SK-N-SH treated with all-trans-retinoic acid at 6 μM for 48 hours (cell line): ENCODE measurements at regions not wholly inside any gene's neighbourhood (a gene's known extent, or its start where the extent isn't known, plus 50 kb on each side); places are given as distances from the start of the nearest gene placed in this dataset.

ENCODE experiments used
- ATAC-seq: fragments of 200-7000 bp; cut with Tn5 transposase; 3 replicates; pipeline ENCODE4 v1.9.1; 2020; ENCODE audit warnings: mild to moderate bottlenecking, moderate library complexity
- ARNTL ChIP-seq: fragments of 450-650 bp; formaldehyde crosslinking; IDR thresholded peaks from 2 replicates; pipeline ENCODE4 v1.5.0; 2020; ENCODE audit warnings: low read depth, mild to moderate bottlenecking, moderate library complexity, borderline replicate concordance
- BACH2 ChIP-seq: fragments of 250-450 bp; sonication (Bioruptor Pico); IDR thresholded peaks from 2 replicates; pipeline ENCODE4 v1.9.0; 2021; ENCODE audit warnings: mild to moderate bottlenecking, borderline replicate concordance
- CREB5 ChIP-seq: fragments of 250-450 bp; sonication (Bioruptor Pico); IDR thresholded peaks from 2 replicates; pipeline ENCODE4 v1.5.1; 2020; ENCODE audit warnings: low read depth, mild to moderate bottlenecking, moderate library complexity
- CSDC2 ChIP-seq: fragments of 250-450 bp; sonication (Bioruptor Pico); IDR thresholded peaks from 2 replicates; pipeline ENCODE4 v1.5.0; 2020; ENCODE audit warnings: mild to moderate bottlenecking, moderate library complexity
- ESRRG ChIP-seq: fragments of 250-450 bp; sonication (Bioruptor Pico); IDR thresholded peaks from 2 replicates; pipeline ENCODE4 v1.6.1; 2021; ENCODE audit warnings: mild to moderate bottlenecking
- GLIS3 ChIP-seq: fragments of 250-450 bp; sonication (Bioruptor Pico); IDR thresholded peaks from 2 replicates; pipeline ENCODE4 v1.5.0; 2020; ENCODE audit warnings: mild to moderate bottlenecking, moderate library complexity
- ISL1 ChIP-seq: fragments of 250-450 bp; sonication (Bioruptor Pico); IDR thresholded peaks from 2 replicates; pipeline ENCODE4 v2.1.2; 2022; ENCODE audit warnings: mild to moderate bottlenecking, moderate library complexity
- OSR1 ChIP-seq: fragments of 250-450 bp; sonication (Bioruptor Pico); IDR thresholded peaks from 2 replicates; pipeline ENCODE4 v1.8.0; 2022; ENCODE audit warnings: moderate library complexity, mild to moderate bottlenecking, inconsistent platforms
- PATZ1 ChIP-seq: fragments of 250-450 bp; sonication (Bioruptor Pico); IDR thresholded peaks from 2 replicates; pipeline ENCODE4 v1.8.0; 2020; ENCODE audit warnings: mild to moderate bottlenecking, moderate library complexity, borderline replicate concordance
- POU6F1 ChIP-seq: fragments of 250-450 bp; sonication (Bioruptor Pico); IDR thresholded peaks from 2 replicates; pipeline ENCODE4 v1.8.0; 2021; ENCODE audit warnings: low read depth, mild to moderate bottlenecking, moderate library complexity, borderline replicate concordance
- PPARA ChIP-seq: fragments of 250-450 bp; sonication (Bioruptor Pico); IDR thresholded peaks from 2 replicates; pipeline ENCODE4 v1.5.0; 2020; ENCODE audit warnings: mild to moderate bottlenecking, borderline replicate concordance
- RARB ChIP-seq: fragments of 250-450 bp; sonication (Bioruptor Pico); IDR thresholded peaks from 2 replicates; pipeline ENCODE4 v1.8.0; 2021; ENCODE audit warnings: mild to moderate bottlenecking, moderate library complexity
- SNAI2 ChIP-seq: fragments of 250-450 bp; sonication (Bioruptor Pico); IDR thresholded peaks from 2 replicates; pipeline ENCODE4 v1.5.0; 2020; ENCODE audit warnings: mild to moderate bottlenecking, moderate library complexity
- TCF4 ChIP-seq: fragments of 250-450 bp; sonication (Bioruptor Pico); IDR thresholded peaks from 2 replicates; pipeline ENCODE4 v1.8.0; 2021; ENCODE audit warnings: mild to moderate bottlenecking, moderate library complexity, borderline replicate concordance
- TOX ChIP-seq: fragments of 250-450 bp; sonication (Bioruptor Pico); IDR thresholded peaks from 2 replicates; pipeline ENCODE4 v1.8.0; 2021; ENCODE audit warnings: mild to moderate bottlenecking, moderate library complexity, borderline replicate concordance
- TSHZ2 ChIP-seq: fragments of 250-450 bp; sonication (Bioruptor Pico); IDR thresholded peaks from 2 replicates; pipeline ENCODE4 v1.5.0; 2020; ENCODE audit warnings: mild to moderate bottlenecking, moderate library complexity
- ZC3H10 ChIP-seq: fragments of 250-450 bp; sonication (Bioruptor Pico); IDR thresholded peaks from 2 replicates; pipeline ENCODE4 v1.5.1; 2021; ENCODE audit warnings: mild to moderate bottlenecking, moderate library complexity
- ZFP3 ChIP-seq: fragments of 250-450 bp; sonication (Bioruptor Pico); IDR thresholded peaks from 2 replicates; pipeline ENCODE4 v1.5.0; 2020; ENCODE audit warnings: mild to moderate bottlenecking, moderate library complexity
- ZFP30 ChIP-seq: fragments of 450-650 bp; formaldehyde crosslinking; IDR thresholded peaks from 2 replicates; pipeline ENCODE4 v1.5.0; 2022; ENCODE audit warnings: mild to moderate bottlenecking, moderate library complexity
- ZNF70 ChIP-seq: fragments of 450-650 bp; formaldehyde crosslinking; IDR thresholded peaks from 2 replicates; pipeline ENCODE4 v1.5.0; 2020; ENCODE audit warnings: mild to moderate bottlenecking, moderate library complexity
- ZNF8 ChIP-seq: fragments of 450-650 bp; formaldehyde crosslinking; IDR thresholded peaks from 2 replicates; pipeline ENCODE4 v1.5.0; 2020; ENCODE audit warnings: mild to moderate bottlenecking, moderate library complexity

GRCh38 chr7:152587366-152587765, 88.6 kb downstream of the XRCC2 start:
- no peak for ATAC-seq

GRCh38 chr7:152583006-152583405, 92.9 kb downstream of the XRCC2 start:
- TF ChIP-seq BACH2 (CRISPR knock-in tag), result no peak
- no peak for TF ChIP-seq ZFP3 (CRISPR knock-in tag)
- TF ChIP-seq ZNF70, result no peak
- TF ChIP-seq ARNTL (CRISPR knock-in tag), result no peak
- no peak for TF ChIP-seq RARB
- TF ChIP-seq CSDC2 (CRISPR knock-in tag), result no peak
- TF ChIP-seq ISL1 (CRISPR knock-in tag), result no peak
- no peak for TF ChIP-seq OSR1 (CRISPR knock-in tag)
- no peak for TF ChIP-seq ESRRG
- TF ChIP-seq PATZ1 (CRISPR knock-in tag), result no peak
- TF ChIP-seq CREB5 (CRISPR knock-in tag), result no peak
- ATAC-seq, result no peak

More at GRCh38 chr7:152587366-152587765, 88.6 kb downstream of the XRCC2 start:
- TF ChIP-seq ZC3H10 (CRISPR knock-in tag) (no peak), TOX (no peak), BACH2 (CRISPR knock-in tag) (no peak), CSDC2 (CRISPR knock-in tag) (no peak), ZNF8 (no peak), ZFP30 (CRISPR knock-in tag) (no peak), ISL1 (CRISPR knock-in tag) (no peak), CREB5 (CRISPR knock-in tag) (no peak), ARNTL (CRISPR knock-in tag) (no peak), RARB (no peak), TCF4 (CRISPR knock-in tag) (no peak), ESRRG (no peak), PPARA (CRISPR knock-in tag) (no peak), POU6F1 (CRISPR knock-in tag) (no peak), TSHZ2 (CRISPR knock-in tag) (no peak)

- TF ChIP-seq ZNF8 (no peak), CREB5 (CRISPR knock-in tag) (no peak), ZC3H10 (CRISPR knock-in tag) (no peak), ARNTL (CRISPR knock-in tag) (no peak), ZFP30 (CRISPR knock-in tag) (no peak), SNAI2 (CRISPR knock-in tag) (no peak), BACH2 (CRISPR knock-in tag) (no peak), PATZ1 (CRISPR knock-in tag) (no peak), ESRRG (no peak), OSR1 (CRISPR knock-in tag) (no peak), PPARA (CRISPR knock-in tag) (no peak), GLIS3 (CRISPR knock-in tag) (no peak), TOX (no peak), TCF4 (CRISPR knock-in tag) (no peak)
- ATAC-seq, result no peak
Observed at GRCh38 chr7:152579070-152579469, 96.9 kb downstream of the XRCC2 start.
